ENCODE measurements at regions not wholly inside any gene's neighbourhood (a gene's known extent, or its start where the extent isn't known, plus 50 kb on each side); places are given as distances from the start of the nearest gene placed in this dataset.

DNA sequence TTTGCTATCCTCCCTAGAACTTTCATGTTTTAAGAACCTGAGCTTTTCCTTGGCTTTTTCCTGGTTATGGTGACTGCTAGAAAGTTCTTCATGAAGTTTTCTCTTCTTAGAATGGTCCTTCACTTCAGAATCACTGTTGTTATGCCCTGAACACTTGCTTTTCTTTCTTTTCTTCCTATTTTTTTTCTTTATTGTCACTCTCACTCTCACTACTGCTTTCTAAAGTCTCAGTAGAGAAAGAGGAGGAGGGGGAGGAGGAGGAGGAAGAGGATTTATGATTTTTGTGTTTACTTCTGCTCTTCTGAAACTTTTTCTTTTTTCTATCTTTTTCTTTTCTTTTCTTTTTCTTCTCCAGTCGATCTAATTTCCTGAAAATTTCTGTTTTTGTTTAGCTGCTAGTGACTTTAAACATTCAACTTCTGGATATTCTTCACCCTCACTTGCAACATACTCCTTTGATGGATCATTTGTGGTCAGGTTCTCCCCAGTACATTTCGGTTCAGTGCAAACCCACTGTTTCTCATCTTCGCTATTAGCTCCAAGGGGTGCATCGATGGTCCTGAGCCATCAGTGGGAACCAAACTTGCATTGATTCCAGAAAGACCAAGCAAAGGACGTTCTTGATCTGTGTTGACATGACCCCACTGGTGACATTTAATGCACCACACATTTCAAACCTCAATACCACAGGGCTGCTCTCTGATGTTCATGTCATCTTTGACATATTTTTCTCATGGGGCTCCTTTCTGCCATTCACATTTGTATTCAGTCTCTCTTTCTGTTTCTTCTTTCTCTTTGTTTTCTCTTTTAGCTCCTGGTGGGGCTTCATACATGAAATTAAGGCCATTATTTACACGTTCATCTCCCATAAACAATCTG, 81.6 kb upstream of the HAND1 start:
- Histone ChIP-seq H3K27ac (ENCODE audit: low read length) (no peak overlapping the region), H3K4me3 (ENCODE audit: low read length) (no peak overlapping the region), H3K36me3 (ENCODE audit: control insufficient read depth, insufficient read depth, low read length) (no peaks in the 10 kb centered on the region), H3K9me3 (ENCODE audit: control insufficient read depth, low read depth, low read length) (no peaks in the 10 kb centered on the region), H3K4me1 (ENCODE audit: control insufficient read depth, insufficient read depth, low read length) (no peaks in the 10 kb centered on the region), H3K27me3 (ENCODE audit: control insufficient read depth, insufficient read depth, low read length) (no peaks in the 10 kb centered on the region)
- no peak for DNase-seq
- WGBS (ENCODE audit: insufficient coverage, low lambda C conversion rate): 86% methylated on average over 2 of the region's 6 CpGs

DNA sequence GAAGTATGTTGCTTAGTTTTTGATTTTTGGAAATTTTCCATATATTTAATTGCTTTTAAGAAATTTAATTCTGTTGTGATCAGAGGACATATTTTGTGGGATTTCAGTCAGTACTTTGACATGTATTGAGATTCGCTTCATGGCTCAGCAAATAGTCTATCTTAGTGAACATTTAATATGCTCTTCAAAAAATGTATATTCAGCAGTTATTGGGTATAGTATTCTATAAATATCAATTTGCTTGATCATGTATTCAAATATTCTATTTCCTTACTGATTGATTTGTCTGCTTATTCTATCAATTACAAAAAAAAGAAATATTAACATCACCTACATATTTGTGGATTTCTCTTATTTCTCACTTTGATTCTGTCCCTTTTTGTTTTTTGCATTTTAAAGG, 79.5 kb upstream of the HAND1 start:
- WGBS (ENCODE audit: insufficient coverage, low lambda C conversion rate): no CpG with 5 or more reads among the region's 1 CpG
- DNase-seq: no peak
- no peaks in the 10 kb centered on the region for H3K36me3 ChIP-seq (ENCODE audit: control insufficient read depth, insufficient read depth, low read length)

DNA sequence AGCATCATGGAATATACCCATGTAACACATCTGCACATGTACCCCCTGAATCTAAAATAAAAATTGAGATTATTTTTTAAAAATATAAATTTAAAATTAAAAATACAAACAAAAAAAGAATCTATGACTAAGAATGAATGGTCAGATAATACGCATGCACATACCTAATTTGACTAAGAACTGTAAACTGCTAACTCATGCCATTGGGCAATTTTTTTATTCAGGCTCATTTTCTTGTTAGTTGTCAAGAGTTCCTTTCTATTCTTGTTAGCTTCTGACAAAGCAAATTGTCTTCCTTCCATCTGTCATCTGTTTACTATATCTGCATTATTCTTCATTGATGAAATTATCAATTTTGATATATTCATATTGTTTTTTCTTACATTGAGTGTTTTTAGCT, 69.5 kb upstream of the HAND1 start:
- H3K36me3 ChIP-seq (ENCODE audit: control insufficient read depth, insufficient read depth, low read length): no peaks in the 10 kb centered on the region
- WGBS (ENCODE audit: insufficient coverage, low lambda C conversion rate): 100% methylated on average over 1 of the region's 1 CpG
- H3K27ac ChIP-seq (ENCODE audit: low read length): no peak overlapping the region
- no peaks in the 10 kb centered on the region for H3K9me3 ChIP-seq (ENCODE audit: control insufficient read depth, low read depth, low read length)
- no peak overlapping the region for H3K4me3 ChIP-seq (ENCODE audit: low read length)
- no peaks in the 10 kb centered on the region for H3K4me1 ChIP-seq (ENCODE audit: control insufficient read depth, insufficient read depth, low read length)
- H3K27me3 ChIP-seq (ENCODE audit: control insufficient read depth, insufficient read depth, low read length): peaks cover 15% of the 10 kb centered on the region
- DNase-seq: no peak

More for the DNA sequence above, 79.5 kb upstream of the HAND1 start:
- Histone ChIP-seq H3K27me3 (ENCODE audit: control insufficient read depth, insufficient read depth, low read length) (no peaks in the 10 kb centered on the region), H3K4me3 (ENCODE audit: low read length) (no peak overlapping the region), H3K4me1 (ENCODE audit: control insufficient read depth, insufficient read depth, low read length) (no peaks in the 10 kb centered on the region), H3K9me3 (ENCODE audit: control insufficient read depth, low read depth, low read length) (peaks cover 4% of the 10 kb centered on the region), H3K27ac (ENCODE audit: low read length) (no peak overlapping the region)

DNA sequence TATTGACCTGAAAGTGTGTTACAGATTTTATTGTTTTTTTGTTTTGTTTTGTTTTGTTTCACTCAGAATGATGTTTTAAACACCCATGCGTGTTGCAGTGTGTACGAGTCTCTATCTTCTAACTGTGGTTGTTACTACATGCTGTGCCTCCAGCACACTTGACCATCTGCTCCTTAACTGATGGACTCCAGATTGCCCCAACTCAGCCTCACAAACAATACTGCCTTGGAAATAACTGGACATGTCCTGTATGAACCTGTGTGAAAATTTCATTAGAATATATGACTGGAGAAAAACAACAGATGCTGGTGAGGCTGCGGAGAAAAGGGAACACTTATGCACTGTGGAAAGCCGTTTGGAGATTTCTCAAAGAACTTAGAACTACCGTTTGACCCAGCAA, 68.7 kb upstream of the HAND1 start:
- DNase-seq: no peak
- H3K4me1 ChIP-seq (ENCODE audit: control insufficient read depth, insufficient read depth, low read length): no peaks in the 10 kb centered on the region
- H3K9me3 ChIP-seq (ENCODE audit: control insufficient read depth, low read depth, low read length): no peaks in the 10 kb centered on the region
- H3K36me3 ChIP-seq (ENCODE audit: control insufficient read depth, insufficient read depth, low read length): no peaks in the 10 kb centered on the region
- H3K27me3 ChIP-seq (ENCODE audit: control insufficient read depth, insufficient read depth, low read length): peaks cover 21% of the 10 kb centered on the region
- no peak overlapping the region for H3K4me3 ChIP-seq (ENCODE audit: low read length)
- no peak overlapping the region for H3K27ac ChIP-seq (ENCODE audit: low read length)
- 91% methylated on average over 3 of the region's 5 CpGs for WGBS (ENCODE audit: insufficient coverage, low lambda C conversion rate)

DNA sequence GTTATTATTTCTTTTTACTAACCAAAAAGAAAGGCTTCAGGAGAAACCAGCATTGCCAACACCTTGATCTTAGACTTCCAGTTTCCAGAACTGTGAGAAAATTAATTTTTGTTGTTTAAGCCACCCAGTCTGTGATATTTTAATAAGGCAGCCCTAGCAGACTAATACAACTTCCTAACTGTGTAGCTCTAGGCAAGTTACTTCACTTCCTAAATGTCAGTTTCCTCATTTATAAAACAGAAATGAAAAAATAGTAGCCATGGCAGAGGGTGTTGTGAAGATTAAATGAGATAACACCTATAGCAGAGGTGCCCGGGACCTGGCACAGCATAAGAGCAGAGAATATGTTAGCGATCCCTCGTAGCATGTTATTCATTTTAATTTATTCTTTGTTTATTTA, 66.6 kb upstream of the HAND1 start:
- WGBS (ENCODE audit: insufficient coverage, low lambda C conversion rate): 80% methylated on average over 1 of the region's 3 CpGs
- H3K4me3 ChIP-seq (ENCODE audit: low read length): no peak overlapping the region
- H3K27me3 ChIP-seq (ENCODE audit: control insufficient read depth, insufficient read depth, low read length): peaks cover 28% of the 10 kb centered on the region
- H3K9me3 ChIP-seq (ENCODE audit: control insufficient read depth, low read depth, low read length): no peaks in the 10 kb centered on the region
- no peaks in the 10 kb centered on the region for H3K36me3 ChIP-seq (ENCODE audit: control insufficient read depth, insufficient read depth, low read length)
- H3K27ac ChIP-seq (ENCODE audit: low read length): no peak overlapping the region
- DNase-seq: no peak
- H3K4me1 ChIP-seq (ENCODE audit: control insufficient read depth, insufficient read depth, low read length): no peaks in the 10 kb centered on the region

DNA sequence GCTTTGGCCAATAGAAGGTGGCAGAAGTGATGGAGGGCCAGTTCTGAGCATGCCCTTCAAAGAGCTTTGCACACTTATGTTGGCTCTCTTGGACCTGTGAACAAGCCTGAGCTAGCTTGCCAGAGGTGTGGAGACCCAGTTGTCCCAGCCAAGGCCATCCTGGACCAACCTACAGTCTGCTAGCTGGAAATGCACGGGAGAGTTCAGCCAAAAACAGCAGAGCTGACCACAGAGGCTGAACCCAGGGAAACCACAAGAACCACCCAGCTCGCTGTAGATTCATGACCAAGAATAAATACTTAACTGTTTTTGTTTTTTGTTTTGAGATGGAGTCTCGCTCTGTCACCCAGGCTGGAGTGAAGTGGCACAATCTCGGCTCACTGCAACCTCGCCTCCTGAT, 65.4 kb upstream of the HAND1 start:
- H3K4me3 ChIP-seq (ENCODE audit: low read length): no peak overlapping the region
- H3K27me3 ChIP-seq (ENCODE audit: control insufficient read depth, insufficient read depth, low read length): peaks cover 39% of the 10 kb centered on the region
- no peak for DNase-seq
- WGBS (ENCODE audit: insufficient coverage, low lambda C conversion rate): 71% methylated on average over 1 of the region's 5 CpGs
- no peaks in the 10 kb centered on the region for H3K4me1 ChIP-seq (ENCODE audit: control insufficient read depth, insufficient read depth, low read length)
- no peaks in the 10 kb centered on the region for H3K36me3 ChIP-seq (ENCODE audit: control insufficient read depth, insufficient read depth, low read length)
- no peak overlapping the region for H3K27ac ChIP-seq (ENCODE audit: low read length)
- H3K9me3 ChIP-seq (ENCODE audit: control insufficient read depth, low read depth, low read length): no peaks in the 10 kb centered on the region

DNA sequence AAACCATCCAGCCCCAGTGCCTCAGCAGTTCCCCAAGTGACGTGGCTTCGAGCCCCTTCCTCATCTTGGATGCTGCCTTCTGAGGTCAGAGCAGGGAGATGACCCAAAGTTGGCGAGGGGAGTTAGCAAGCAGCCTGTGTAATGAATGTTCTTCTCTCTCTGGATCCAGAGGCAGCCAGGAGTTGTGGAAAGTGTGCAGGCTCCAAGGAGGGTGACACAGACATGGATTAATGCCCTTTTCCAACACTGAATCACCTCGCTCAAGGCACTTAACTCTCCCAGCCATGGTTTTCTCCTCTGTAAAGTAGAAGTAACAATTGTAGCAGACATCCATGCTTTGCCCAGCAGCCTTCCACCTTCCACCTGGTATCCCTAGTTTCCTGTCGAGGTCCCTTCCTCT, 64.6 kb upstream of the HAND1 start:
- no peak overlapping the region for H3K27ac ChIP-seq (ENCODE audit: low read length)
- H3K27me3 ChIP-seq (ENCODE audit: control insufficient read depth, insufficient read depth, low read length): peaks cover 39% of the 10 kb centered on the region
- no peak for DNase-seq
- no peak overlapping the region for H3K4me3 ChIP-seq (ENCODE audit: low read length)
- no peaks in the 10 kb centered on the region for H3K9me3 ChIP-seq (ENCODE audit: control insufficient read depth, low read depth, low read length)
- H3K36me3 ChIP-seq (ENCODE audit: control insufficient read depth, insufficient read depth, low read length): no peaks in the 10 kb centered on the region
- no CpG with 5 or more reads among the region's 5 CpGs for WGBS (ENCODE audit: insufficient coverage, low lambda C conversion rate)
- no peaks in the 10 kb centered on the region for H3K4me1 ChIP-seq (ENCODE audit: control insufficient read depth, insufficient read depth, low read length)

DNA sequence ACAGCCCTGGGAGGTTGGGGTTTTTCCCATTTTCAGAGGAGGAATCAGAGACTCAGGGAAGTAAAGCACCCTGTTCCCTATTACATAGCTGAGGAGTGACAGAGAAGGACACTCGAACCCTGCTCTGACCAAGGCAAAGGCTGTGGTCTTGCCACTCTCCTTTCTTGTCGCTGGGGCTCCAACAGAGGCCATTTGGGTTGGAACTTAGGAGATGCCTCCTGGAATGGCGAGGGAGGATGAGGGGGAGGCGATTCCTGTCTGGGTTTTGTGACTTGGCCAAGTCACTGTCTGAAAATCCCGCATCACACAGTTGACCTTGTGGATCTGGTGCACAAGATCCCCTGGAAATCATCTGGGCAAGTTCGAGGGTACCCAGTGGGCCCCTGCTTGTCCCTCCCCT, 64.0 kb upstream of the HAND1 start:
- no peak for DNase-seq
- Histone ChIP-seq H3K27me3 (ENCODE audit: control insufficient read depth, insufficient read depth, low read length) (peaks cover 41% of the 10 kb centered on the region), H3K4me3 (ENCODE audit: low read length) (no peak overlapping the region), H3K9me3 (ENCODE audit: control insufficient read depth, low read depth, low read length) (no peaks in the 10 kb centered on the region), H3K4me1 (ENCODE audit: control insufficient read depth, insufficient read depth, low read length) (no peaks in the 10 kb centered on the region), H3K36me3 (ENCODE audit: control insufficient read depth, insufficient read depth, low read length) (no peaks in the 10 kb centered on the region), H3K27ac (ENCODE audit: low read length) (no peak overlapping the region)
- WGBS (ENCODE audit: insufficient coverage, low lambda C conversion rate): 63% methylated on average over 1 of the region's 6 CpGs

DNA sequence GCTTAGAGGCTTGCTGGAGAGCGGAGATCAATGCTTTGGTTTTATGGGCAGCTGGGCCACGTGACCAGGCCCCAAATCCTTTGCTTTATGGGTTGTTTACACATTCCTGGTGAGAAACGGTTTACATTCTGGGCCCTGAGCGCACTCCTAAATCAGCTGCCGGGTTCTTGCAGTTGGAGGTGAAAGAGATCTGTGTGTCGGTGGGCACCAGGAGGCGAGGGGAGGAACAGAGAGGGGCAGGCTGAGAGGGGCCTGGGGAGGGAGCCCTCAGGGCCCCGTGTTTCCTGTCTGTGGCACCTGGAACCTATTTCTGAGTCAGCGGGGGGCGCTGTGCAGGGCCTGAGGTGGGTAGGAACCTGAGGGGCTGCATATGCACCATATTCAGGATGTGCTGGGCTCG, 63.5 kb upstream of the HAND1 start:
- DNase-seq: no peak
- Histone ChIP-seq H3K4me3 (ENCODE audit: low read length) (no peak overlapping the region), H3K27me3 (ENCODE audit: control insufficient read depth, insufficient read depth, low read length) (peaks cover 39% of the 10 kb centered on the region), H3K9me3 (ENCODE audit: control insufficient read depth, low read depth, low read length) (no peaks in the 10 kb centered on the region), H3K36me3 (ENCODE audit: control insufficient read depth, insufficient read depth, low read length) (no peaks in the 10 kb centered on the region), H3K27ac (ENCODE audit: low read length) (no peak overlapping the region), H3K4me1 (ENCODE audit: control insufficient read depth, insufficient read depth, low read length) (no peaks in the 10 kb centered on the region)
- WGBS (ENCODE audit: insufficient coverage, low lambda C conversion rate): no CpG with 5 or more reads among the region's 11 CpGs

DNA sequence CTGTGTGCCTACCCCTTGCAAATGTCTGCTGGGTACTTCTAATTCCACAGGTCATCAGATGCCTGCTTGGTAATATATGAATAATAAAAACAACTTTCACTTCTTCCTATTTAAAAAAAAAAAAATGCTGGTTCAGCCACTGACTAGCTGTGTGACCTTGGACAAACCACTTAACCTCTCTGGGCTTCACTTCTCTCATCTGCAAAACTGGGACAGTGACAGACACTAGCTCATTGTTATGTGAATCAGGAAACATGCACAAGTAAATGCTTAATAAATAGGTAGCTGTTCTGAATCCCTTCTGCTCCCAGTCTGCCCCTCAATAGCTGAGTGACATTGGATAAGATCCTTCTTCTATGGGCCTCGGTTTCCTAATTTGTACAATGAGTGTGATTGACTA, 62.6 kb upstream of the HAND1 start:
- H3K27me3 ChIP-seq (ENCODE audit: control insufficient read depth, insufficient read depth, low read length): peaks cover 39% of the 10 kb centered on the region
- 100% methylated on average over 1 of the region's 1 CpG for WGBS (ENCODE audit: insufficient coverage, low lambda C conversion rate)

DNA sequence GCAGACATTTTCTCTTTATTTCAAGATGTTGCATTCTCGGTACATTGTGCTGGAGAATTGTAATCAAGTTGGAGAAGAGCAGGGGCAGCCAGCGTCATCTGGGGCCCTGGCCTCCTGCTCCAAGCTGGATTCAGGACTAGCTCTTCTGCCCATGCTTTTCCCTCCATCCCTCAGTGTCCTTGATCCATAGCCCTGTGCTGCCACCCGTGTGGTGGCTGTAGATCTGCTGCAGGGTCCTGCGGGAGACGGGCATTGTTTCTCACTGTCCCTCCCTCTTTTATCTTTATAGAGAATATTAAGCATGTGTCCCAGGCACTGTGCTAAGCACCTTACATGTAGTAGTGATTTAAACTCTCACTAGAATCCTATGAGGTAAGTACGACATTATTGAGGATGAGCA, 60.5 kb upstream of the HAND1 start:
- Histone ChIP-seq H3K9me3 (ENCODE audit: control insufficient read depth, low read depth, low read length) (no peaks in the 10 kb centered on the region), H3K4me1 (ENCODE audit: control insufficient read depth, insufficient read depth, low read length) (no peaks in the 10 kb centered on the region), H3K27ac (ENCODE audit: low read length) (no peak overlapping the region), H3K4me3 (ENCODE audit: low read length) (no peak overlapping the region), H3K36me3 (ENCODE audit: control insufficient read depth, insufficient read depth, low read length) (no peaks in the 10 kb centered on the region), H3K27me3 (ENCODE audit: control insufficient read depth, insufficient read depth, low read length) (peaks cover 35% of the 10 kb centered on the region)
- DNase-seq: no peak
- WGBS (ENCODE audit: insufficient coverage, low lambda C conversion rate): no CpG with 5 or more reads among the region's 6 CpGs

More for the DNA sequence above, 62.6 kb upstream of the HAND1 start:
- Histone ChIP-seq H3K4me3 (ENCODE audit: low read length) (no peak overlapping the region), H3K4me1 (ENCODE audit: control insufficient read depth, insufficient read depth, low read length) (no peaks in the 10 kb centered on the region), H3K9me3 (ENCODE audit: control insufficient read depth, low read depth, low read length) (no peaks in the 10 kb centered on the region), H3K36me3 (ENCODE audit: control insufficient read depth, insufficient read depth, low read length) (no peaks in the 10 kb centered on the region), H3K27ac (ENCODE audit: low read length) (no peak overlapping the region)
- DNase-seq: no peak
